ENCODE measurements at regions not wholly inside any gene's neighbourhood (a gene's known extent, or its start where the extent isn't known, plus 50 kb on each side); places are given as distances from the start of the nearest gene placed in this dataset.

- H3K27ac ChIP-seq: no peak overlapping the region
- intact Hi-C loops (cut with DNase I; ENCODE audit: low total_unique reads): no loop called here
- no peak overlapping the region for H3K4me3 ChIP-seq
- H3K27me3 ChIP-seq: no peaks in the 10 kb centered on the region
- H3K4me1 ChIP-seq: no peaks in the 10 kb centered on the region
- H3K9me3 ChIP-seq: no peaks in the 10 kb centered on the region
- H3K36me3 ChIP-seq: no peaks in the 10 kb centered on the region
- no peak for DNase-seq
- TF ChIP-seq POLR2A (IDR thresholded peaks at IDR 0.05): no peak
- TF ChIP-seq, protein P1, sequence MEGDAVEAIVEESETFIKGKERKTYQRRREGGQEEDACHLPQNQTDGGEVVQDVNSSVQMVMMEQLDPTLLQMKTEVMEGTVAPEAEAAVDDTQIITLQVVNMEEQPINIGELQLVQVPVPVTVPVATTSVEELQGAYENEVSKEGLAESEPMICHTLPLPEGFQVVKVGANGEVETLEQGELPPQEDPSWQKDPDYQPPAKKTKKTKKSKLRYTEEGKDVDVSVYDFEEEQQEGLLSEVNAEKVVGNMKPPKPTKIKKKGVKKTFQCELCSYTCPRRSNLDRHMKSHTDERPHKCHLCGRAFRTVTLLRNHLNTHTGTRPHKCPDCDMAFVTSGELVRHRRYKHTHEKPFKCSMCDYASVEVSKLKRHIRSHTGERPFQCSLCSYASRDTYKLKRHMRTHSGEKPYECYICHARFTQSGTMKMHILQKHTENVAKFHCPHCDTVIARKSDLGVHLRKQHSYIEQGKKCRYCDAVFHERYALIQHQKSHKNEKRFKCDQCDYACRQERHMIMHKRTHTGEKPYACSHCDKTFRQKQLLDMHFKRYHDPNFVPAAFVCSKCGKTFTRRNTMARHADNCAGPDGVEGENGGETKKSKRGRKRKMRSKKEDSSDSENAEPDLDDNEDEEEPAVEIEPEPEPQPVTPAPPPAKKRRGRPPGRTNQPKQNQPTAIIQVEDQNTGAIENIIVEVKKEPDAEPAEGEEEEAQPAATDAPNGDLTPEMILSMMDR (IDR thresholded peaks at IDR 0.05): no peak
Observed at GRCh38 chr2:18243816-18244215, 316.6 kb downstream of the RDH14 start.

- H3K4me1 ChIP-seq: no peaks in the 10 kb centered on the region
- no peaks in the 10 kb centered on the region for H3K36me3 ChIP-seq
- H3K27ac ChIP-seq: no peak overlapping the region
- H3K4me3 ChIP-seq: no peak overlapping the region
- TF ChIP-seq, protein P1 (IDR thresholded peaks at IDR 0.05): no peak
- TF ChIP-seq POLR2A (IDR thresholded peaks at IDR 0.05): no peak
- intact Hi-C loops (cut with DNase I; ENCODE audit: low total_unique reads): no loop called here
- DNase-seq: no peak
- no peaks in the 10 kb centered on the region for H3K27me3 ChIP-seq
- H3K9me3 ChIP-seq: no peaks in the 10 kb centered on the region
Observed at GRCh38 chr2:18242716-18243115, 317.7 kb downstream of the RDH14 start.

DNA sequence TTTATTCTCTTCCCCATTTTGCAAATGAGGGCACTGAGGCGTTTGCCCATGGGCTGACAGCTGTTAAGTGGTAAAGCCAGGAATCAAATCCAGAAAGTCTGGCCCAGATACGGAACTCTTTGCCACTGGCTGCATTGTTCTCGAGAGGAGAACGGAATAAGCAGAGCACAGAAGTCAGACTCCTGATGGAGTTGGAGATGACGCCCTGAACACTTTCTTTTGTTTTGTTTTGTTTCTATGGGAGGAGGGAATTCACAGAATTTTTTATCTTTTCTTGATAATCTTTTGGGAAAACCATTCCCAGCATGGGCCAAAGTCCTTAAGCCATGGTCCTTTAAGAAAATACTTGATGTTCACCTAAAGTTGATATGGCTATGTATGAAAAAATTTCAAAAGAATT lies 322.2 kb downstream of the RDH14 start:
- H3K4me1 ChIP-seq: no peaks in the 10 kb centered on the region
- TF ChIP-seq, protein P1 (IDR thresholded peaks at IDR 0.05): no peak
- TF ChIP-seq POLR2A (IDR thresholded peaks at IDR 0.05): no peak
- no peaks in the 10 kb centered on the region for H3K36me3 ChIP-seq
- H3K4me3 ChIP-seq: no peak overlapping the region
- H3K27me3 ChIP-seq: no peaks in the 10 kb centered on the region
- DNase-seq: no peak
- H3K27ac ChIP-seq: no peak overlapping the region
- H3K9me3 ChIP-seq: no peaks in the 10 kb centered on the region
- intact Hi-C loops (cut with DNase I; ENCODE audit: low total_unique reads): no loop called here

DNA sequence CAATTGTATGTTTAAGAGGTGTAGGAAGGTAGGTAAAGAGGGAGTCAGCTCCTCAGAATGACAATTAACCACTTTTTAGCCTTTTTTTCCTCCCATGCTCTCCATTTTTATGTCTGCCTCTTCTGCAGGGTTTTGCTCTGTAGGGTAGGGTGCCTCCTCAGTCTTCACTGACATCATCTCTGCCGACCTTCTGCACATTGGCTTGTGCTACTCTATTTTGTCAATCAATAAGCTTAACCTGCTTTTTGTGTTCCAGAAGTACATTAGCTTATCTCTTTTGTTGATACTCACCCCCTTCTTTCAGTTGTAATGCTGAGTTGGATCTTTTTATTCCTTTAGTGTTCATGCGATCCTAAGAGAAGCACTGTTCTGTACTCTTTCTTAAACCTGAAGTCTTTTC lies 323.2 kb downstream of the RDH14 start:
- H3K27me3 ChIP-seq: no peaks in the 10 kb centered on the region
- H3K9me3 ChIP-seq: no peaks in the 10 kb centered on the region
- intact Hi-C loops (cut with DNase I; ENCODE audit: low total_unique reads): no loop called here
- DNase-seq: no peak
- H3K4me3 ChIP-seq: no peak overlapping the region
- no peak for TF ChIP-seq POLR2A (IDR thresholded peaks at IDR 0.05)
- TF ChIP-seq, protein P1 (IDR thresholded peaks at IDR 0.05): no peak
- no peaks in the 10 kb centered on the region for H3K36me3 ChIP-seq
- H3K27ac ChIP-seq: no peak overlapping the region
- H3K4me1 ChIP-seq: no peaks in the 10 kb centered on the region

DNA sequence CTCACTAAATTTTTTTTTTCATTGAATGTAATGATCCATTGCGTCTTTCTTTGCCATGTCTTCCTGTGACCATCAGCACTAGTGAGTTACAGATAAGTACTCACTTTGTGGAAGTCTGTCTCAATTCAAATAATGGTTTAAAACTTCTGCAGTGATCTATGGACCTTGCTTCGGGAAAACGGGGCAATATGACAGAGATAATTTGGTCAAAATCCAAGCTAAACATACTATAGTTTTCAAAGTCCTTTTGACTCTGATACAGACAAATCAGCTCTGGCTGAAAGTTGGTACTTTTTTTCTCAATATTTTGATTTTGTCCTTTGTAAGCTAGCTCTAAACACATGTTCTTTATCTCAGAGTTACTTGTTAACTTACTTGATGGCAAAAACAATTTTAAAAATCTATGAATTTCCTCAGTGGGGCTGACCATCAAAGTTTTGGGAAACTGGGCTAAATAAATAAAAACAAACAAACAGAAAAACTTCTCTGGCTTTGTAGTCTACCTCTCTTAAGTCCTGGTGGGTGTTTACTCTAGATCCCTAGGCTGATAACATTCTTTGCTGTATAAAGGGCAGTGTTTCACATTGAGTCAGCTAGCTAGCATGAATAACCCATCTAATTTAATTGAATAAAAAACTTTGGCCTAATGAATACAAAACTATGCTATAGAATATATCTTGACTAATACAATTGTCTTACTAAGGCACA lies 327.6 kb downstream of the RDH14 start:
- Histone ChIP-seq H3K4me3 (no peak overlapping the region), H3K27ac (no peak overlapping the region), H3K36me3 (no peaks in the 10 kb centered on the region), H3K4me1 (no peaks in the 10 kb centered on the region), H3K9me3 (no peaks in the 10 kb centered on the region), H3K27me3 (no peaks in the 10 kb centered on the region)
- TF ChIP-seq POLR2A (IDR thresholded peaks at IDR 0.05): no peak
- intact Hi-C loops (cut with DNase I; ENCODE audit: low total_unique reads): no loop called here
- DNase-seq: no peak

DNA sequence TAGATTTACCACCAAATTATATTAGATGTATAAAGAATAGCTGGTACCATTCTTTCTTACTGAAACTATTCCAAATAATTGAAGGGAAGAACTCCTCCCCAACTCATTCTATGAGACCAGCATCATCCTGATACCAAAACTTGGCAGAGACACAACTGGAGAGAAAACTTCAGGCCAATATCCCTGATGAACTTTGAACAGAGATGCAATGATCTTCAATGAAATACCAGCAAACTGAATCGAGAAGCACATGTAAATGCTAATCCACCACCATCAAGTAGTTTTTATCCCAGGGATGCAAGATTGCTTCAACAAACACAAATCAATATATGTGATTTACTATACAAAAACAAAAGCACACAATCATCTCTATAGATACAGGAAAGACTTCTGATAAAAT lies 329.8 kb downstream of the RDH14 start:
- no peak for DNase-seq
- Histone ChIP-seq H3K27ac (no peak overlapping the region), H3K4me1 (no peaks in the 10 kb centered on the region), H3K4me3 (no peak overlapping the region), H3K27me3 (no peaks in the 10 kb centered on the region), H3K9me3 (no peaks in the 10 kb centered on the region), H3K36me3 (no peaks in the 10 kb centered on the region)
- TF ChIP-seq, protein P1 (IDR thresholded peaks at IDR 0.05): no peak
- no peak for TF ChIP-seq POLR2A (IDR thresholded peaks at IDR 0.05)
- intact Hi-C loops (cut with DNase I; ENCODE audit: low total_unique reads): no loop called here
